HepG2 (cell line): ENCODE measurements at regions not wholly inside any gene's neighbourhood (a gene's known extent, or its start where the extent isn't known, plus 50 kb on each side); places are given as distances from the start of the nearest gene placed in this dataset.
A peak's percentile ranks its signal among the peaks of the same experiment; 100 is the strongest.

ENCODE experiments used
- CREB1 ChIP-seq, 2 experiments: fragments of 450-650 bp in 1 of 2; IDR thresholded peaks; 2 replicates each; pipeline ENCODE4 v1.6.1; 2016 to 2017; ENCODE audit warnings: control low read depth in 1 of 2, mild to moderate bottlenecking in 1 of 2, missing compliant biosample characterization in 1 of 2, missing genetic modification characterization in 1 of 2
- EZH2 ChIP-seq: conservative IDR thresholded peaks from 2 replicates; pipeline ENCODE4 v1.6.1; 2012; ENCODE audit warnings: mild to moderate bottlenecking, low read depth, low read length, moderate library complexity
- HCFC1 ChIP-seq: fragments of 150-350 bp; IDR thresholded peaks from 2 replicates; pipeline ENCODE4 v1.6.1; 2014; ENCODE audit warnings: low read depth, low read length
- HMG20A ChIP-seq: IDR thresholded peaks from 2 replicates; pipeline ENCODE4 v1.6.1; 2016; ENCODE audit warnings: borderline replicate concordance
- KAT7 ChIP-seq: IDR thresholded peaks from 2 replicates; pipeline ENCODE4 v1.6.1; 2018; ENCODE audit warnings: borderline replicate concordance, missing compliant biosample characterization
- MLLT10 ChIP-seq: sonication (generic); formaldehyde crosslinking; IDR thresholded peaks from 2 replicates; pipeline ENCODE4 v1.4.0; 2020; ENCODE audit warnings: missing genetic modification reagents
- MTA1 ChIP-seq: sonication (generic); formaldehyde crosslinking; IDR thresholded peaks from 2 replicates; pipeline ENCODE4 v1.4.0; 2020; ENCODE audit warnings: missing genetic modification reagents, mild to moderate bottlenecking, borderline replicate concordance
- NONO ChIP-seq, 2 experiments: fragments of 450-650 bp in 1 of 2; sonication (generic) in 1 of 2; formaldehyde crosslinking in 1 of 2; IDR thresholded peaks in 1 of 2; conservative IDR thresholded peaks in 1 of 2; 2 replicates each; pipeline versions ENCODE4 v1.6.1 to v1.8.0; 2017 to 2022; ENCODE audit warnings: mild to moderate bottlenecking in 1 of 2, missing genetic modification reagents in 1 of 2, moderate library complexity in 1 of 2
- RNF2 ChIP-seq: fragments of 450-650 bp; conservative IDR thresholded peaks from 2 replicates; pipeline ENCODE4 v1.6.1; 2016; ENCODE audit warnings: low read depth
- SIN3A ChIP-seq: IDR thresholded peaks from 2 replicates; pipeline ENCODE4 v1.6.1; 2011; ENCODE audit warnings: low read depth, mild to moderate bottlenecking, control low read depth, low read length, borderline replicate concordance
- ZBTB1 ChIP-seq: sonication (generic); formaldehyde crosslinking; IDR thresholded peaks from 2 replicates; pipeline ENCODE4 v1.4.0; 2020; ENCODE audit warnings: missing genetic modification reagents, borderline replicate concordance
- ZNF644 ChIP-seq: IDR thresholded peaks from 2 replicates; pipeline ENCODE4 v1.6.1; 2016; ENCODE audit warnings: low read depth
- TF ChIP-seq, protein P1 (sequence below): sonication (generic); formaldehyde crosslinking; IDR thresholded peaks from 2 replicates; pipeline ENCODE4 v1.5.0; 2020; ENCODE audit warnings: mild to moderate bottlenecking, missing genetic modification reagents, moderate library complexity
- TF ChIP-seq, protein P2 (sequence below): IDR thresholded peaks from 2 replicates; pipeline ENCODE4 v1.6.1; 2018; ENCODE audit warnings: missing genetic modification reagents

DNA sequence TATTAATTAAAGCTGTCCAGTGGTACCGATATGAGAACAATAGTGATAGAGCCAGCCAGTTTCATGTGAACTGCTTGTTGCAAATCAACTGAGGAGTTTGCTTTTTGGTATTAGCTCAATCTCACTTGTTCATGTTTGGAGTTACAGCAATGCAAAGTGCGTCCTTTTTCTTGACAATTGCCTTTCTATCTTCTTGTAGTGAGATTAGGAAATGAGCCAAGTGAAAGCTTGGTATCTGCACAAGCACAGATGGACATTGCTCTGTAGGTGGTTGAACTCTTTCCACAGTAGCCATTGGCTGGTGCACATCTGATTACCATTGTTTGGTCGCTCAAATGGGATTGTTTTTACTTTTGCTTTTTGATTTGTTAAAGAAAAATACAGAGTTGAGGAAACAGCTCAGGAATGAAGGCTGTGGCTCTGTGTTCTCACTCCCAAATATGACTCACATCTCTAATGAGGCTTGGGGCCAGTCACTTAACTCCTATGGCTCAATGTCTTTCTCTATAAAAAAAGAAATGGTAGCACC, 241.4 kb downstream of the BMP4 start:
- TF ChIP-seq, protein P1, sequence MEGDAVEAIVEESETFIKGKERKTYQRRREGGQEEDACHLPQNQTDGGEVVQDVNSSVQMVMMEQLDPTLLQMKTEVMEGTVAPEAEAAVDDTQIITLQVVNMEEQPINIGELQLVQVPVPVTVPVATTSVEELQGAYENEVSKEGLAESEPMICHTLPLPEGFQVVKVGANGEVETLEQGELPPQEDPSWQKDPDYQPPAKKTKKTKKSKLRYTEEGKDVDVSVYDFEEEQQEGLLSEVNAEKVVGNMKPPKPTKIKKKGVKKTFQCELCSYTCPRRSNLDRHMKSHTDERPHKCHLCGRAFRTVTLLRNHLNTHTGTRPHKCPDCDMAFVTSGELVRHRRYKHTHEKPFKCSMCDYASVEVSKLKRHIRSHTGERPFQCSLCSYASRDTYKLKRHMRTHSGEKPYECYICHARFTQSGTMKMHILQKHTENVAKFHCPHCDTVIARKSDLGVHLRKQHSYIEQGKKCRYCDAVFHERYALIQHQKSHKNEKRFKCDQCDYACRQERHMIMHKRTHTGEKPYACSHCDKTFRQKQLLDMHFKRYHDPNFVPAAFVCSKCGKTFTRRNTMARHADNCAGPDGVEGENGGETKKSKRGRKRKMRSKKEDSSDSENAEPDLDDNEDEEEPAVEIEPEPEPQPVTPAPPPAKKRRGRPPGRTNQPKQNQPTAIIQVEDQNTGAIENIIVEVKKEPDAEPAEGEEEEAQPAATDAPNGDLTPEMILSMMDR: no peak
- TF ChIP-seq ZBTB1: no peak
- TF ChIP-seq MLLT10 (CRISPR knock-in tag): no peak
- no peak for TF ChIP-seq CREB1 (IDR thresholded peaks at IDR 0.05)
- TF ChIP-seq CREB1 (CRISPR knock-in tag; IDR thresholded peaks at IDR 0.05): 0 out of 2 replicates have a peak, but pooled peaks have one; percentile 38
- TF ChIP-seq SIN3A: no peak
- no peak for TF ChIP-seq MTA1 (CRISPR knock-in tag)
- TF ChIP-seq HCFC1: no peak
- no peak for TF ChIP-seq KAT7 (CRISPR knock-in tag)
- TF ChIP-seq EZH2: no peak
- no peak for TF ChIP-seq RNF2
- TF ChIP-seq ZNF644 (CRISPR knock-in tag): peak; percentile 91
- TF ChIP-seq, protein P2, sequence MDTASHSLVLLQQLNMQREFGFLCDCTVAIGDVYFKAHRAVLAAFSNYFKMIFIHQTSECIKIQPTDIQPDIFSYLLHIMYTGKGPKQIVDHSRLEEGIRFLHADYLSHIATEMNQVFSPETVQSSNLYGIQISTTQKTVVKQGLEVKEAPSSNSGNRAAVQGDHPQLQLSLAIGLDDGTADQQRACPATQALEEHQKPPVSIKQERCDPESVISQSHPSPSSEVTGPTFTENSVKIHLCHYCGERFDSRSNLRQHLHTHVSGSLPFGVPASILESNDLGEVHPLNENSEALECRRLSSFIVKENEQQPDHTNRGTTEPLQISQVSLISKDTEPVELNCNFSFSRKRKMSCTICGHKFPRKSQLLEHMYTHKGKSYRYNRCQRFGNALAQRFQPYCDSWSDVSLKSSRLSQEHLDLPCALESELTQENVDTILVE (CRISPR knock-in tag): no peak
- TF ChIP-seq NONO (IDR thresholded peaks at IDR 0.05): no peak
- no peak for TF ChIP-seq NONO (CRISPR knock-in tag; conservative IDR thresholded peaks at IDR 0.05)
- TF ChIP-seq HMG20A: no peak
